ENCODE measurements at regions not wholly inside any gene's neighbourhood (a gene's known extent, or its start where the extent isn't known, plus 50 kb on each side); places are given as distances from the start of the nearest gene placed in this dataset.

- TF ChIP-seq CTCF (conservative IDR thresholded peaks at IDR 0.05; ENCODE audit: low read depth in 2 of 2) (no peak), JUNB (IDR thresholded peaks at IDR 0.05; ENCODE audit: unreplicated experiment) (no peak), EZH2 (IDR thresholded peaks at IDR 0.05; ENCODE audit: low read depth, unreplicated experiment) (no peak), REST (IDR thresholded peaks at IDR 0.05; ENCODE audit: unreplicated experiment) (no peak), POLR2AphosphoS5 (IDR thresholded peaks at IDR 0.05; ENCODE audit: low read depth) (no peak), CREB1 (CRISPR knock-in tag; IDR thresholded peaks at IDR 0.05; ENCODE audit: low read depth) (no peak), STAT1 (IDR thresholded peaks at IDR 0.05; ENCODE audit: unreplicated experiment) (no peak), ETS1 (IDR thresholded peaks at IDR 0.05) (no peak), EZH2phosphoT487 (IDR thresholded peaks at IDR 0.05; ENCODE audit: unreplicated experiment) (no peak), NANOG (IDR thresholded peaks at IDR 0.05; ENCODE audit: borderline replicate concordance) (no peak), ZNF114 (CRISPR knock-in tag; IDR thresholded peaks at IDR 0.05) (no peak)
These were observed 62.9 kb upstream of the TULP4 start for GRCh38 chr6:158249340-158249836.
